NCI-H2227 (cell line): ENCODE measurements at regions not wholly inside any gene's neighbourhood (a gene's known extent, or its start where the extent isn't known, plus 50 kb on each side); places are given as distances from the start of the nearest gene placed in this dataset.
"Not testable (repeated sequence)": the region's sequence is repeated elsewhere in the genome, so short reads cannot be mapped to it uniquely, and the experiment has no call there.

Source experiments
- DNase-seq: peaks from one replicate; lab custom pipeline; 2025; ENCODE audit not compliant: unreplicated experiment; lab: John Stamatoyannopoulos, UW

DNA sequence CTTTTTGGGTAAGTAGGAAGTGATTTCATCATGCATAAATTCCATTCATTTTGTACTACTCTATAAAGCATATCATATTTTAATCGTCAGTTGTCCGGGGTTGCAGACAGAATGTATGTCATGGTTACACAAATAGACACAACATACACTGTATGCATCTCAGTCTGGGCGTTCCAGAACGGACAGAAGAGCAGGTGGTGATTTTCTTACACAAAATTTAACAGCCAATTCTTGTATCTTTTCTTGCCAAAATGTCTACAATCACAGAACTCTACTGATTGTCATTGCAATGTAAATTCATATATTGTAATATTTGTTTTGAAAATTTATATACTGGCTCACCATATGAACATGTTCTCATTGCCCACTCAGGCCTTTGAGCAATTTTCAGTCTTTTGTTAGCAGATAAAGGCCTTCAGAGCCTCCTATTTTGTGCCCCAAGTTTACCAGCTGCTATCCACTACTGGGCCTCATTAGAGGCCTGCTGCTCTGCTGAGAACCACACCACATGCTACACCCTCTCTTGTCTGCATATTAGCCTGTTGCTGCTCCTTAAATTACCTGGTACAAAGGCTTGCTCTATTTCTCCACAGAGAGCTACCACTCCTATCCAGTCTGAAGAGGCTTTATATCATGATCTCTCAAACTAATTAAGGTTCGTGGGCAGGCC, 61.5 kb downstream of the PRDM13 start:
- DNase-seq = peak; percentile 21

DNA sequence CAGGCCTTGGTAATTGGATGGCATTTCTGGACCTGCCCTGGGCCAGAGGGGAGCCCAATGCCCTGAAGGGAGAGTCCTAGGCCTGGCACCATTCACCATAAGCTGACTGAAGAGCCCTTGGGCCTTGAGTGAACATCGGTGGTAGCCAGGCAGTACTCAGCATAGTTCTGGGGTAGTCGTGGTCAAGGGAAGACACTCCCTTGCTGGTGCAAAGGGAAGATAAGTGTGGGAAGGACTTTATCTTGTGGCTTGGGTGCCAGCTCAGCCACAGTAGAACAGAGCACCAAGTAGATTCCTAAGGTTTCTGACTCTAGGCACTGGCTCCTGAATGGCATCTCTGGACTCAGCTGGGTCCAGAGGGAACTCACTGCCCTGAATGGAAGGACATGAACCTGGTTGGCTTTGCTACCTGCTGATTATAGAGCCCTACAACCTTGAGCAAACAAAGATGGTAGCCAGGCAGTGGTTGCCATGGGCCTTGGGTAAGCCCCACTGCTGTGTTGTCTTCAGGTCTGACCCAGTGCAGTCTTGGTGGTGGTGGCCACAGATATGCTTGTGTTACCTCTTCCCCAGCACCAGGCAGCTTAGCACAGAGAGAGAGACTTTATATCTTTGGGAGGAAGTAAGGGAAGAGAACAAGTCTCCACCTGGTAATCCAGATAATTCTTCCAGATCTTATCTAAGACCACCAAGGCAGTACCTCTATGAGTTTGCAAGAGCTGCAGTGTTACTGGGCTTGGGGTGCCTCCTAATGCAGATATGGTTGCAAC, 83.5 kb downstream of the PRDM13 start:
- no peak for DNase-seq

DNA sequence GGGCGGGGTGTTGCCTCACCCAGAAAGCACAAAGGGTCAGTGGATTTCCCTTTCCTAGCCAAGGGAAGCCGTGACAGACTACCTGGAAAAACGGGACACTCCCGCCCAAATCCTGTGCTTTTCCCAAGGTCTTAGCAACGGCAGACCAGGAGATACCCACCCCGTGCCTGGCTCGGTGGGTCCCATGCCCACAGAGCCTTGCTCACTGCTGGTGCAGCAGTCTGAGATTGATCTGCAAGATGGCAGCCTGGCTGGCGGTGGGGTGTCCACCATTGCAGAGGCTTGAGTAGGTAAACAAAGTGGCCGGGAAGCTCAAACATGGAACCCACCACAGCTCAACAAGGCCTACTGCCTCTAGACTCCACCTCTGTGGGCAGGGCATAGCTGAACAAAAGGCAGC, 95.7 kb downstream of the PRDM13 start:
- DNase-seq = not testable (repeated sequence)

DNA sequence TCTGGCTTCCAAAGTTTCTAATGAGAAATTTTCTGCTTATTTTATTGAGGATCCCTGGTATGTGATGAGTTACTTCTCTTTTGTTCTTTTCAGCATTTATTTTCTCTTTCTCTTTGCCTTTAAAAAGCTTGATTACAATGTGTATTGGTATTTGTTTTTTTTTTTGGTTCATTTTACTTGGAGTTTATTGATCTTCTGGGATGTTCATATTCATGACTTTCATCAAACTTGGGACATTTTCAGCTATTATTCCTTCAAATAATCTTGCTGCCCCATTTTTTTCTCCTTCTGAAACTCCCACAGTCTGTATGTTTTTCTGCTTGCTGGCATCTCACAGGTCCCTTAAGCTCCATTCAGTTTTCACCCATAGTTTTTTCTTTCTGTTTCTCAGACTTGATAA, 102.4 kb downstream of the PRDM13 start:
- DNase-seq = no peak

DNA sequence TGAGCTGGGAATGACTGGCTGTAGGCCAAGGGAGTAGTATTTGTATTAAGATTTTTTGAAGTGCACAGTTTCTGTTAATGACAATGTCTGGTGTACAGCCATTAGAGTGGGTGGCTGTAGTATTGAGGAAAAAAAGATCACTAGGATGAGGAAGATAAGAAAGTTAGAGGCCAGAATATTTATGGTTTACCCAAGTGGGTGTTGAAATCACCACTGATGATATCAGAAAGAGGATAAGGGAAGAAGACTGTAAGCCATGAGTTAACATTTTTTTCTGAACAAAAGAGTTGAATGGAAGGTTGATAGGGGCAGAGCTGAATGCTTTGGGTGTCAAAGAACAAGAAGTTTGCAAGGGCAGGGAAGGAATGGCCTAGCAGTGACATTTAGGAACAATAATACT, 104.7 kb downstream of the PRDM13 start:
- DNase-seq = no peak

DNA sequence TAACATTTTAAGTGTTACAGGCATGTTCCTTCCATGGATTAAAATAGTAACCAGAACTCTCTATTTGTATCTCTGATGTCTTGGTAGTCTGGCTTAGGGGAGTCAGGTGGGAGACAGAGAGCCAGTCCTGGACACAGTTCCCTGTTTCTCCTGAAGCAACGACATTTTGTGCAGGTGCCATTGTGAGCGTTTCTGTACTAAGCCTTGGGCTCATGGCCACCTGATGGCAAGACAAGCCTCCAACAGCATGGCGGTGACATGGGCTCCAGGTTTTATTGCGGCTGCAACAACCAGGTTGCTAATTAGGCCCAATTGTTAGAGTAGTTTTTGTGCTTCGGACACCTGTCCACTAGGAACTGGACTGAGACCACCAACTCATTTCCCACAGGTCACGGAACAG, 105.3 kb downstream of the PRDM13 start:
- no peak for DNase-seq

DNA sequence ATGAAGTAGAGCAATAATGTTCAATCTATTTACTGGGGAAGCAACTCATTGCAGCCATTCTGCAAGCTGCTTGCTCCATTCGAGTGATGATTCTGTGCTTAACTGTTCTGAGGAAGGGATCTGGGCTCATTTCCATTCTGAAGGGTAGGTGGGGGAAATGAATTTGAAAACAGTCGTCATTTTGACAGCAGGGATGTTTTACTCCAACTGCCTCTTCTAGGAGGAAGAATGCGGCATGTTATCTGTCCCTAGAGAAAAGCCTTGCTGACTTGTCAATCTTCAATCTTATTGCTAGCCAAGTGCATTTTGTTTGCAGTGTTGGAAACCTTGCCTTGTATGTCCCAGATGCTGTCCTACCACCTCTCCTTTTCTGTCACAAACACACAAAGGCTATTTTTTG, 105.9 kb downstream of the PRDM13 start:
- DNase-seq = no peak

DNA sequence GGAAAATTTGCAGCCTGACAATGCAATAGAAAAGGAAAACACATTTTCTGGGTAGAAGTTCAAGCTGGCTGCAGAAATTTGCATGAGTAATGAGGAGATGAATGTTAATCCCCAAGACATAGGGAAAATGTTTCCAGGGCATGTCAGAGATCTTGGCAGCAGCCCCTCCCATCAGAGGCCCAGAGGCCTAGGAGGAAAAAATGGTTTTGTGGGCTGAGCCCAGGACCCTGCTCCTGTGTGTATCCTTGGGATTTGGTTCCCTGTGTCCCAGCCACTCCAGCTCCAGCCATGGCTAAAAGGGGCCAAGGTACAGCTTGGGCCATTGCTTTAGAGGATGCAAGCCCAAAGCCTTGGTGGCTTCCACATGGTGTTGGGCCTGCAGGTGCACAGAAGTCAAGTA, 115.4 kb downstream of the PRDM13 start:
- DNase-seq = not testable (repeated sequence)

DNA sequence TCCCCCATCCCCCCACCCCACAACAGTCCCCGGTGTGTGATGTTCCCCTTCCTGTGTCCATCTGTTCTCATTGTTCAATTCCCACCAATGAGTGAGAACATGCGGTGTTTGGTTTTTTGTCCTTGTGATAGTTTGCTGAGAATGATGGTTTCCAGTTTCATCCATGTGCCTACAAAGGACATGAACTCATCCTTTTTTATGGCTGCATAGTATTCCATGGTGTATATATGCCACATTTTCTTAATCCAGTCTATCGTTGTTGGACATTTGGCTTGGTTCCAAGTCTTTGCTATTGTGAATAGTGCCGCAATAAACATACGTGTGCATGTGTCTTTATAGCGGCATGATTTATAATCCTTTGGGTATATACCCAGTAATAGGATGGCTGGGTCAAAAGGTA, 123.6 kb downstream of the PRDM13 start:
- DNase-seq = not testable (repeated sequence)

DNA sequence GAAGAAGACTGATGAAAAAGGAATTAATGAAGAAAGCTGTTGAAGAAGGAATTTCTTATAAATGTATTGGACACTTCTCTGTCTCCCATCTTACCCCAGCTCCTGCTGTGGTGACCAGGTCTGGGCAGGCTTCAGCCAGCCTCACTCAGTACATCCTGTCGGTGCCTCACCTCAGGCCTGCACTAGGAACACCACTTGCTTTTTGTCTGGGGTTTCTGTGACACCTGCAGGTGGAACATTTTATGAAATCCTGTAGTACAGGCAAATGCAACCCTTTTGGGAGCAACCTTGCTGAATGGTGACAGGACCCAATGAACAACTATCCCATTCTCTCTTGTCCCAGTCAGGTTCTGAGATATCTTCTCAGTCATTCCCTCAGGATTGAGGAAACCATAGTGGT, 129.7 kb downstream of the PRDM13 start:
- DNase-seq = no peak

DNA sequence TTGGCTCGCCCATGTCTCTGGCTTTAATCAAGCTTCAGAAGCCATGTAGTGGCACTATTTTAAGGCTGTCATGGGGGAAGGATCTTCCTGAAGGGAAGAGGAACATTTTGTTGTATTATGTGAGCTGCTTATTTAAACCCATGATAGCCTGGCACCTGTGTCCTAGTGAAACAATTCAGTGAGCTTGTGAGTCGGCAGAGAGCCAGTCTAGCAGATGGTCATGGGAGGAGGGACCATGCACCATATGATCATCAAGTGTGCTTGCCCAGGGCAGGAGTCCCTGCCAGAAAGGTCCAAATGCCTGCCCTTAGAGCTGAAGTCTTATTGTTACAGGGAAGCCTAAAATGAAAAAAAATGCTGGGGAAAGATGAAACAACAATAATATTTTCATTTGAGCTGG, 132.9 kb downstream of the PRDM13 start:
- DNase-seq = no peak

DNA sequence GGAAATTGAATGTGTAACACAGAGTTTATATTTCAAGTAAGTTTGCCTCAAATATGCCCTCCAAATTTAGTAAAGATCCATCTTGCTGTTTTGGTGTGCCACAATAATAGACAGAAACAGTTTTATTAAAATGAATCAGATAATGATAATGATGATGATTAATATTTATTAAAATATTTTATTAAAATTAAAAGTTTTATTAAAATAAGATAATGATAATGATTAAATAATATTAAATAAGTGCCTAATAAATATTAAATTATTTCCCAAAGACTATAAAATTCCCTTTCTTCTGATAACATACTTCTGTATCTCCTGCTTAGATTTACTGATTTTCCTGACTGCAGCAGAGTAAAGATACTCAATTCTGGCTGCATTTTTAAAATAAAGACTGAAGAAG, 134.5 kb downstream of the PRDM13 start:
- DNase-seq = no peak

DNA sequence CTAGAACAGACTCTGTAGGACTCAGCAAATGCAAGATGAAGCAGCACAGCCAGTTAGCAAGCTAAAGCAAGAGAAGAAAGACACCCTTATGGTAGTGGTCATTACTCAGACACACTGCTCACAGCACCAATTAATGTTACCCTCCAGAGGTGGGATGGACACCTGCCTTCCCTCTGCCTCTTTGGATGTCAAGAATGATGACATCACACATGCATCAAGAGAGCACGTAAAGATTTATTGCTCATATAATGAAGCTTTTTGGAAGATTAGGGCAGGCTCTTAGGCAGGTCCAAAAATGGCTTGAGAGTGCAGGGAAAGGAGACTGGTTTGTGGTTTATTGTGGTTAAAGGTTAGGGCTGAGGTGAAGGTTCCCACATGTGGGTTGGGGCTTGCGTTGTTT, 137.0 kb downstream of the PRDM13 start:
- DNase-seq = no peak

DNA sequence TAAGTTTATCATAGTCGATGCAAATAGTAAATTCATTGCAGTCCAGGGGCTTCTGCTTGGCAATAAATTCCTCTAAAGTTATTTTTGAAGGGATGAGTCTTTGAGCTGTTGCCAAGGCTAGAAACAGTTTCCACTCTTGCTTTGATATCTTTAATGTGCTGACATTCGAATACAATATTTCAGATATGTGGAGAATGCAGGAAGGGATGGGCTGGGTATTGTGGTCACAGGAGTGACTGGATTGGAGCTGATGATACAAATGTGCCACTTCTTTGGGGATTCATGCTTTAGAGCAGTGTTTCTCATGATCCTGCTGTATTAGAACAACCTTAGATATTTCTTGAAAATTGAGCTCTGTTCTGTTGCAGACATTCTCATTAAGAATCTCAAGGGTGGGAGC, 139.0 kb downstream of the PRDM13 start:
- DNase-seq = no peak

DNA sequence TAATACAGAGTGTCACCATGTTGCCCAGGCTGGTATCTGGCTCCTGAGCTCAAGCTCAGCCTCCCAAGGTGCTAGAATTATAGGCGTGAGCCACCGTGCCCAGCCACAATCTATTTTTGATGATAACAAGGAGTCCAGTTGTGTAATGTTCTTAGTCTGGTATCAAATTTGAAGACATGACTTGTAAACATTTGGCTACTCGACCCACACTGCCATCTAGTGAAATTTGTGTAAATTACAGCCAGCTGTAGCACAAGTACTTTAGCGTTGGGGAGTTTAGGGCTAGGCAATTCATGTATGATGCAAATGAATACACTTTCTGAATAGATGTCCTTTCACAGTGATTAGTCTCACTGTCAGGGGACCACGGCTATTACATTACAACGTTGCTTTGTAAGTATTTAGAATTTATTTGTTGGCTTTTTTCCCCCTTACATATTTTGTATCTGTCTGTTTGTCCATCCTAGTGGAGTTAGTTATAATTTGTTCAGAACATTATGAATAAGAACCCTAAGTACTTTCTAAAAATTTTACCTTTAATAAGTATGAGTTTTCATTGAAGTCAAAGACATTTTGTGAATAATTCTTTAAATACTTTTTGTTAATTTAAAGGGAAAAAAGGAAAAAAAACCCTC, 139.7 kb downstream of the PRDM13 start:
- peak; percentile 75 for DNase-seq

DNA sequence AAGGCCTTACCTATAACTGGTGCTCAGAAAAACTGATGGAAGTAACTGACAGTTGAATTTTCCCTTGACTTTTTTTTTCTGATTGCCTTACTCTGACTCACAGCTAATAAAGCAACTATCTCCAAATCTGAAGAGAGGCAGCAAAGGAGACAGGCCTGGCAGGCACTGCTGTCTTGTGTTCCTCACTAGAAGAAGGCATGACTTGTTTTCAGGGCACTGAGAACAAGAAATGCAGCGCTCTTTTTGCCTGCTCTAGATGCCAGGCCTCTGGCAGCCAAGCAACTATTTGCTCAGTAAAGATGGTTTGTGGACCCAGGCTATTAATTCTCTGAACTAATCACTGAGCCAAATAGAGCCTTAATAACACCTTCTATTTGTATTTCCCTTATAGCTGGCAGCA, 155.1 kb downstream of the PRDM13 start:
- no peak for DNase-seq

DNA sequence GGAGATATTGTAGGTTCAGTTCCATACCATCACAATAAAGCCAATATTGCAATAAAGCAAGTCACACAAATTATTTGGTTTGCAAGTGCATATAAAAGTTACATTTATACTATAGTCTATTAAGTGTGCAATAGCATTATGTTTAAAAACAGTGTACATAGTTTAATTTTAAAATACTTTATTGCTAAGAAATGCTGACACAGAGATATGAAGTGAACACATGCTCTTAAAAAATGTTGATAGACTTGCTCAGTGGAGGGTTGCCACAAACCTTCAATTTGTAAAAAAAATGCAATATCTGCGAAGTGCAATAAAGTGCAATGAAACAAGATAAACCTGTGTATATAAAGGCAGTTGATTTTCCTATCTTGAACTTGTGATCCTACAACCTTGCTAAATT, 161.5 kb downstream of the PRDM13 start:
- no peak for DNase-seq

DNA sequence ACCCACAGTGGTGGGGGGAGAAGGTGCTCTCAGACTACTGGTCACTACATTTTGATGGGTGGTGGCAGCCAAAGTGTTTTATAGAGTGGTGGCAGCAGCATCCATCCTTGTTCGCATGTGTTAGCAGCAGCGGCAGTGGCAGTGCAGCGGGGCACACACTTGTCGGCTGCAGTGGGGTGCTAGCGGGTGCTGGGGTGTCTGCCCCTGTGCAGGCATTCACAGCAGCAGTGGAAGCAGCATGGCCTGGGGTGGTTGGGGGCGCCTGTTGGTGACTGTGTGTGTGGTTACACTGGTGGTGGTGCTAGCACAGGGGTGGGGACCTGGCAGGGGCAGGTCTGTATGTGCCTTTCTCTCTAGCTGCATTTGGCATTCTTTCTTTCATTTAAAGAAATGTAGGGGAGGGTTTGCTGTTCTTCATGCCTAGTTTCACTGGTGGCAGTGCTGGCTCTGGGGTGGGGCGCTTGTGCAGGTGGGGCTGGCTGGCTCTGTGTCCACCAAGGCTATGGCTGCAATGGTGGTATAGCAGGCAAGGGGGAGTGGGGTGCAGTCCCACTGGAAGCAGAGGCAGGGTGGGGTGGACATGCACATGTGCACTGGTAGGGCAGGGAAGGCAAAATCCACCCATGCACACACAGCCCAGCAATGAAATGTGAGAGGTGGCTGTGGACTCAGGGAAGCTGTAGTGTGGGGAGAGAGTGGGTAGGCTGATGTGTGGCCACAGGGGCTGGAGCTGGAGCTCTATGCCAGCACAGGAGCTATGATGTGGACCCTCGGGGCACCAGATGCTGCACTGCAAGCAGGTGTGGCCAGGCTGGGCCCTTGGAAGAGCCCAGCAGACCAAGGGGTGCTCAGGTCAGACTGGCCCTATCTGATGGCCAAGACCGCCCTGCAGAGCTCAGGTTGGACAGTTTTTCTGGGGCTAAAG, 173.3 kb downstream of the PRDM13 start:
- DNase-seq = no peak

DNA sequence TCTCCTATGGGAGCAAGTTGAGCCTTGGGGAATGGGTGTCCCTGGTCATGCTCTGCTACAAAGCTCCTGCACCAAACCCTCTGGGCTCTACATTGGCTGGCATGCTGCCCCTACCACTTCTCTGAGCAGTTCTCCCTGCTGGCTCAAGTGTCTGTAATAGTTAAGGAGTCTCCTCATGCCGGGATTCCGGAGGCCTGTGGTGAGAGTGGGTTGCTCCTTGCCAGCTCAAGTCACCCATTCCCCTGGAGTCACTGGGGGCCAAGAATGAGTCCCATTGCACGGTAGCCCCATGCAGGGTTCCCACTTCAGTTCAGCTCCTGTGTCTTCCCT, 173.9 kb downstream of the PRDM13 start:
- DNase-seq = no peak

DNA sequence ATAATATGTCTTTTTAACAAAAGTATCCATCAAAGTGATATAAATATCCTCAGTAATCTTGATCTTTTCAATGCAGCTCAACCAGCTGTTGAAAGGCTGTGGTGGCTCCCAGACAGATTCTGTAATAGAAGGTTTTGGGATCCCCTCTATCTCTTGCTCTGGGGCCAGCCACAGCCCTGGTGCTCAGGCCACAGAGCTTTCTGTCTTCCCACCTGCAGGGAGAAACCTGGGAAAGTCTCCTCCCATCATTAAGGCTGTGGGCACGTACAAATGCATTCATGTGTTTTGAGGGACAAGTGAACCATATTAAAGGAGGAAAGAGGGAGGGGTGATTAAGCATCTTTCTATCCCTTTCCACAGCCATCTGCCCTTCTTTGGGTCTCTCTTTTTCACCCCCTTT, 183.1 kb downstream of the PRDM13 start:
- DNase-seq = no peak

DNA sequence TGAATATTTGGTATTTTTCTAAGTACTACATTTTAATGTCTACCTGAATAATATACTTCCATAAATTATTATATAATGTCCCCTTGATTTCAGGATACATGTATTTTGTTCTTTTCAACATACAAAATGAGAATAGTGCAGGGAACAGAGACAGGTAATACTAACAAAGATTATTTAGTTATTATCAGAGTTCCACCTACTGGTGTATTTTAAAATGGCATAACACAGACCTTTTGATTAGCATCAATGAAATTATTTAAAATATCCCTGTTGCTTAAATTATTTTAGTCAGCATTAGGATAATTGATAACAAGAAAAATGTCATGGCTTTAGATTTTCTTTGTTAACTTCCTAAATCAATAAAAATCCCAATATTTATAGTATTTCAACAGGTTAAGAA, 184.0 kb downstream of the PRDM13 start:
- no peak for DNase-seq
